NB4 (cell line): ENCODE measurements at regions not wholly inside any gene's neighbourhood (a gene's known extent, or its start where the extent isn't known, plus 50 kb on each side); places are given as distances from the start of the nearest gene placed in this dataset.

Experiments
- DNase-seq: peaks from one replicate; pipeline ENCODE4 v3.0.0; 2010; ENCODE audit warnings: low read depth
- H3K4me3 ChIP-seq: one replicate; pipeline ENCODE4 v1.5.1; 2011; ENCODE audit warnings: mild to moderate bottlenecking, low read depth, low read length, moderate library complexity
- CTCF ChIP-seq: IDR thresholded peaks from one replicate; pipeline ENCODE4 v1.5.1; 2012; ENCODE audit warnings: low read depth, low read length
- MAX ChIP-seq: IDR thresholded peaks from 2 replicates; pipeline ENCODE4 v1.6.1; 2011; ENCODE audit warnings: low read depth, low read length
- MYC ChIP-seq: IDR thresholded peaks from 2 replicates; pipeline ENCODE4 v1.6.1; 2011; ENCODE audit warnings: low read depth, low read length
- POLR2A ChIP-seq: IDR thresholded peaks from 2 replicates; pipeline ENCODE4 v1.6.1; 2011; ENCODE audit warnings: mild to moderate bottlenecking; ENCODE audit not compliant: insufficient read length; ENCODE audit errors: extremely low read depth

- no peak for DNase-seq
- TF ChIP-seq MYC, result no peak
- TF ChIP-seq POLR2A, result no peak
- TF ChIP-seq CTCF, result no peak
- TF ChIP-seq MAX, result no peak
- no peak overlapping the region for H3K4me3 ChIP-seq
Observed at GRCh38 chr10:130764651-130765050, 546.9 kb downstream of the TCERG1L start.

GRCh38 chr10:130766071-130766470, 545.5 kb downstream of the TCERG1L start:
- TF ChIP-seq MYC (no peak), MAX (no peak), POLR2A (no peak), CTCF (no peak)
- no peak for DNase-seq
- no peak overlapping the region for H3K4me3 ChIP-seq

DNA sequence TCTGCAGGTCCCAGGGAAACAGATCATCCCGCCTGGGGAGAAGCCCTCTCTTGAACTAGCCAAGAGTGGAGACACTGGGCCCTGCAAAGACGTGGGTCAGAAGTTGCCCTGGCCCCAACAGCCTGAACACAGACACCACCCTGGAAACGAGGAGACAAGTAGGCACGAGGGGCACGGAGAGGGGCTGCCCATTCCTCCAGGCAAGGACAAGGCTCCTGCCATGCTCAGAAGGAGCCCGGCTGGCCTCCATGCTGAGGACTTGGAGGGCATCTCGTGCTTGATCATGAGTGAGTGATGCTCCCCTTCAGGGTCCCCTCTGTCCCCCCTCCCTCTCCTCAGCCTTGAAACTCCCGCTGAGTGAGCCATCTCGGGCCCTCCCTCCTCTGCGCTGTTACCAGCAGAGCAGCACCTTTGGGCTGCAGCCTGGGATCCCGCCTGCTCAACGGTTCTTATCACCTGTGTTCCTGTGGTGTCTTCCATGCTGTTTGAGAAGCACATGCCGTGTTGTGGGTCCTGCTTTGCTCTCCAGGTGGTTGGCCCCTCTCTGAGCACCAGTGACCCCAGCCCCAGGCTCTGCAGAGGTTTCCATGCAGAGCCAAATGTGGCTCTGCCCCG, 544.3 kb downstream of the TCERG1L start:
- no peak for DNase-seq
- TF ChIP-seq MAX, result no peak
- no peak for TF ChIP-seq POLR2A
- TF ChIP-seq MYC, result no peak
- TF ChIP-seq CTCF, result no peak
- H3K4me3 ChIP-seq, result no peak overlapping the region

- no peak for TF ChIP-seq MYC
- no peak for TF ChIP-seq MAX
- TF ChIP-seq CTCF, result no peak
- TF ChIP-seq POLR2A, result no peak
- no peak for DNase-seq
- no peak overlapping the region for H3K4me3 ChIP-seq
Observed at GRCh38 chr10:130769146-130770017, 542.1 kb downstream of the TCERG1L start.

DNA sequence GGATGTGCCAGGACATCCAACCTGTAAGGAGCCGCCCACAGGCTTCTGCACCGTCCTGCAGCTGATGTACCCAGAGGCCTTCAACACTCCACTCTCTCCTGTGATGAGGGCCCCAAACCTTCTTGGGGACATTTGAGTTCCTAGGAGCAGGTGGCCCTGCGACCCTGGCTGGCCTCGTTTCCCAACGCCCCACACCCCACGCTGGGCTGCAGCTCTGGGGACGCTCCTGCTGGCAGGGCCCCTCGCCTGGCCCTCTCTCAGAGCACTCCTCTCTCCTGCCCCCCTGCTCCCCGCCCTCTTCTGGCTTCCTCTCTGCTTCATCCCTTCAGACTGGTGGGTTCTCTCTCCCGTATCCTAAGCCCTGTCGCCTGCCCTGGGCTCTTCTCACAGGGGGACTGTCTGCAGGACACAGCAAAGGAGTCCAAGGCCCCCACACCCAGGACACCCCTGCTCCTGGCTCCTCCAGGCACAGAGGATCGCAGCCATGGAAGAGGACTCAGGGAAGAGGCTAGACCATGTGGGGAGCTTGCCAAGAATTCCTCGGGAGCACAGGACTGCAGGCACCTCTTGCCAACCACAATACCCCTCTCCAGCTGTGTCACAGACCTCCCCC, 541.4 kb downstream of the TCERG1L start:
- no peak overlapping the region for H3K4me3 ChIP-seq
- no peak for TF ChIP-seq MAX
- TF ChIP-seq MYC, result no peak
- TF ChIP-seq CTCF, result no peak
- no peak for TF ChIP-seq POLR2A
- no peak for DNase-seq
